ENCODE measurements at regions not wholly inside any gene's neighbourhood (a gene's known extent, or its start where the extent isn't known, plus 50 kb on each side); places are given as distances from the start of the nearest gene placed in this dataset.

DNA sequence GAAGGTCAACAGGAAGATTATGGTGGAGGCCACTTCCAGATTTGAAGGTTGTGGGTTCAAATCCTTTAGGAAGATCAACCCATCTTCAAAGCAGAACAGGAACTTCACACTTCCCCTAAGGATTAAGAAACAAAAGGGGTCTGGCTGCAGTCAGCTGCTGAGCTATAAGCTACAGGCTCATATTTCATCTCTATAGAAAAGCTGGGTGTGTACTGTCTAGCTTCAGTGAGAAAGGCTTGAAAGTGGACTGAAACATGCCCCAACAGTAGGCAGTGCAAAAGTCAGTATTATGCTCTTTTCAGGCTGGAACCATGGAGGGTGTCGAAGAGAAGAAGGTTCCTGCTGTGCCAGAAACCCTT lies 60.1 kb upstream of the SPDEF start:
- no peak overlapping the region for H4K91ac ChIP-seq (ENCODE audit: low read depth, low read length)
- H3K4me1 ChIP-seq (ENCODE audit: control insufficient read depth in 1 of 2, insufficient read depth in 2 of 2, low read length in 2 of 2): peaks cover 0 to 5% of the 10 kb centered on the region in 2 experiments
- H4K8ac ChIP-seq (ENCODE audit: low read depth, low read length): no peak overlapping the region
- H3K23ac ChIP-seq (ENCODE audit: low read length): no peak overlapping the region
- no peak overlapping the region for H3K4me2 ChIP-seq (ENCODE audit: low read length)
- no peaks in the 10 kb centered on the region for H3K36me3 ChIP-seq (ENCODE audit: control insufficient read depth in 1 of 2, insufficient read depth in 2 of 2, low read length in 2 of 2)
- H3K4ac ChIP-seq (ENCODE audit: low read depth, low read length): no peak overlapping the region
- H3K4me3 ChIP-seq (ENCODE audit: low read depth, low read length): no peak overlapping the region
- H3K9me3 ChIP-seq (ENCODE audit: insufficient read depth, low read depth, low read length): no peaks in the 10 kb centered on the region
- H2BK5ac ChIP-seq (ENCODE audit: low read depth, low read length, poor library complexity): no peak overlapping the region
- WGBS (ENCODE audit: extremely low coverage, insufficient coverage, insufficient read length): no CpG with 5 or more reads among the region's 1 CpG
- H2BK120ac ChIP-seq (ENCODE audit: insufficient read depth, low read length, poor library complexity): no peak overlapping the region
- H3K9ac ChIP-seq (ENCODE audit: low read length): no peak overlapping the region
- H2AFZ ChIP-seq (ENCODE audit: insufficient read depth, low read length, poor library complexity): no peak overlapping the region
- no peak overlapping the region for H4K12ac ChIP-seq (ENCODE audit: low read depth, low read length)
- H3K14ac ChIP-seq (ENCODE audit: low read length): no peak overlapping the region
- no peak overlapping the region for H2AK5ac ChIP-seq (ENCODE audit: low read length)
- H3K18ac ChIP-seq (ENCODE audit: low read length): no peak overlapping the region
- no peak for DNase-seq
- no peak overlapping the region for H3K27ac ChIP-seq (ENCODE audit: low read depth, low read length)
- H3K27me3 ChIP-seq (ENCODE audit: insufficient read depth, low read length): no peaks in the 10 kb centered on the region
- H3K79me2 ChIP-seq (ENCODE audit: control insufficient read depth, insufficient read depth, low read length, poor library complexity): no peaks in the 10 kb centered on the region
- no peaks in the 10 kb centered on the region for H3K79me1 ChIP-seq (ENCODE audit: low read length)
- H2BK12ac ChIP-seq (ENCODE audit: low read length): no peak overlapping the region

DNA sequence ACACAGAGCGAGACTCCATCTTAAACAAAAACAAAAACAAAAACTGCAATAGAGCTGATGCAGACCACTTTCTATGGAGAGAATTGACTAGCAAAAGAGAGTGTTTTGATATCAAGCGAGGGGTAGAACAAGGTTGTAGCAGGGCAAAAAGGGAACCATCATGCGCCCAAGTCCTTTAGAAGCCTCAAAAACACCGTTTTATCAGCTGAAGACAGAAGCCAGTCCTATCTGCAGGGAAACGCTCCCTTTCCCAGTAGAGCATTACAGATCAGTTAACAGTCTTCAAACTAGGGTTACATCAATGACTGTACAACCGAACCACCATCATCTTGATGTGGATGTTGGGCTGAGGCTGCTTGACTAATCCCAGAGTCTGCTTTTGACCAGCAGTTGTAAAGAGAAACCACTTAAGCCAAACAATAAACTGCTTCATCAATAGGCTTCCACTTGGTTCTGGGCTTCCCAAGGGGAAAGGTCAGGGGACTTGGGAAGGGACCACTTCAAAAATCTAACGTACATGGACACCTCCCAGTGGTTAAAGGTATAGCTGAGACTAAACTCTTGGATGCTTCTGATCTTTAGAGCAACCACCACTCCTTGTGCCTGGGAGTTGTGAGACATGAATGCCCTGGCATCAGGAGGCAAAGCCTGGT lies 59.6 kb upstream of the SPDEF start:
- Histone ChIP-seq H3K36me3 (ENCODE audit: control insufficient read depth in 1 of 2, insufficient read depth in 2 of 2, low read length in 2 of 2) (no peaks in the 10 kb centered on the region), H2AK5ac (ENCODE audit: low read length) (no peak overlapping the region), H3K9ac (ENCODE audit: low read length) (no peak overlapping the region), H4K12ac (ENCODE audit: low read depth, low read length) (no peak overlapping the region), H2AFZ (ENCODE audit: insufficient read depth, low read length, poor library complexity) (no peak overlapping the region), H3K4me1 (ENCODE audit: control insufficient read depth in 1 of 2, insufficient read depth in 2 of 2, low read length in 2 of 2) (peaks cover 0 to 5% of the 10 kb centered on the region in 2 experiments), H4K91ac (ENCODE audit: low read depth, low read length) (no peak overlapping the region), H3K9me3 (ENCODE audit: insufficient read depth, low read depth, low read length) (no peaks in the 10 kb centered on the region), H3K79me2 (ENCODE audit: control insufficient read depth, insufficient read depth, low read length, poor library complexity) (no peaks in the 10 kb centered on the region), H4K8ac (ENCODE audit: low read depth, low read length) (no peak overlapping the region), H3K27ac (ENCODE audit: low read depth, low read length) (no peak overlapping the region), H3K27me3 (ENCODE audit: insufficient read depth, low read length) (no peaks in the 10 kb centered on the region), H3K4ac (ENCODE audit: low read depth, low read length) (no peak overlapping the region), H3K79me1 (ENCODE audit: low read length) (no peaks in the 10 kb centered on the region), H3K4me3 (ENCODE audit: low read depth, low read length) (no peak overlapping the region), H3K23ac (ENCODE audit: low read length) (no peak overlapping the region), H2BK5ac (ENCODE audit: low read depth, low read length, poor library complexity) (no peak overlapping the region), H3K4me2 (ENCODE audit: low read length) (no peak overlapping the region), H2BK120ac (ENCODE audit: insufficient read depth, low read length, poor library complexity) (no peak overlapping the region), H2BK12ac (ENCODE audit: low read length) (no peak overlapping the region), H3K18ac (ENCODE audit: low read length) (no peak overlapping the region), H3K14ac (ENCODE audit: low read length) (no peak overlapping the region)
- no CpG with 5 or more reads among the region's 7 CpGs for WGBS (ENCODE audit: extremely low coverage, insufficient coverage, insufficient read length)
- DNase-seq: no peak

DNA sequence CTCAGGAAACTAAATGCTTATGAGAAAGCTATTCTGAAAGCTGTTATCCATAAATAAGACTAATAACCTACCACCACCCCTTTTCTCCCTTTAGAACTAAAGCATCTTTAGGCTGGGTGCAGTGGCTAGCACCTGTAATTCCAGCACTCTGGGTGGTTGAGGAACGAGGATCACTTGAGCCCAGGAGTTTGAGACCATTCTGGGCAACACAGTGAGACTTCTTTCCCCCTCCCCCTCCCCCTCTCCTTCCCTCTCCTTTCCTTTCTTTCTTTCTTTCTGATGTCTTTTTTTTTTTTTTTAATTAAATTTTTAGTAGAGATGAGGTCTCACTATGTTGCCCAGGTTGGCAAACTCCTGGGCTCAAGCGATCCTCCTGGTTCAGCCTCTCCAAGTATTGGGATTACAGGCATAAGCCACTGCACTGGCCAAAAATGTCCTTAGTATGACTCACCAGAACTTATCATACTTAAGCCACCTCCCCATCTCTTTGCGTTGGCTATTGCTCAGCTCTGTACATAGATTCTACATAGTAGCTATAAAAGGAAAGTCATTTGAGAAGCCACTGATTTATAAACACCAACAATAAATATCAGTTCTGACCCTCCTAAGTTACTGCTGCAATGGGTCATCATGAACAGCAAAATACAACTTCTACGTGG lies 54.8 kb upstream of the SPDEF start:
- no peaks in the 10 kb centered on the region for H3K27me3 ChIP-seq (ENCODE audit: insufficient read depth, low read length)
- no peak overlapping the region for H2AFZ ChIP-seq (ENCODE audit: insufficient read depth, low read length, poor library complexity)
- H4K91ac ChIP-seq (ENCODE audit: low read depth, low read length): no peak overlapping the region
- H3K9ac ChIP-seq (ENCODE audit: low read length): no peak overlapping the region
- WGBS (ENCODE audit: extremely low coverage, insufficient coverage, insufficient read length): no CpG with 5 or more reads among the region's 4 CpGs
- H4K12ac ChIP-seq (ENCODE audit: low read depth, low read length): no peak overlapping the region
- no peaks in the 10 kb centered on the region for H3K4me1 ChIP-seq (ENCODE audit: control insufficient read depth in 1 of 2, insufficient read depth in 2 of 2, low read length in 2 of 2)
- H2BK5ac ChIP-seq (ENCODE audit: low read depth, low read length, poor library complexity): no peak overlapping the region
- H2BK12ac ChIP-seq (ENCODE audit: low read length): no peak overlapping the region
- H3K79me1 ChIP-seq (ENCODE audit: low read length): no peaks in the 10 kb centered on the region
- H3K27ac ChIP-seq (ENCODE audit: low read depth, low read length): no peak overlapping the region
- H3K14ac ChIP-seq (ENCODE audit: low read length): no peak overlapping the region
- no peak overlapping the region for H4K8ac ChIP-seq (ENCODE audit: low read depth, low read length)
- H3K79me2 ChIP-seq (ENCODE audit: control insufficient read depth, insufficient read depth, low read length, poor library complexity): no peaks in the 10 kb centered on the region
- H3K4me3 ChIP-seq (ENCODE audit: low read depth, low read length): no peak overlapping the region
- H3K36me3 ChIP-seq (ENCODE audit: control insufficient read depth in 1 of 2, insufficient read depth in 2 of 2, low read length in 2 of 2): peaks cover 6 to 7% of the 10 kb centered on the region in 2 experiments
- H3K18ac ChIP-seq (ENCODE audit: low read length): no peak overlapping the region
- DNase-seq: peak; percentile 67 to 70
- H2AK5ac ChIP-seq (ENCODE audit: low read length): no peak overlapping the region
- H2BK120ac ChIP-seq (ENCODE audit: insufficient read depth, low read length, poor library complexity): no peak overlapping the region
- H3K23ac ChIP-seq (ENCODE audit: low read length): no peak overlapping the region
- H3K4ac ChIP-seq (ENCODE audit: low read depth, low read length): no peak overlapping the region
- H3K9me3 ChIP-seq (ENCODE audit: insufficient read depth, low read depth, low read length): no peaks in the 10 kb centered on the region
- no peak overlapping the region for H3K4me2 ChIP-seq (ENCODE audit: low read length)

DNA sequence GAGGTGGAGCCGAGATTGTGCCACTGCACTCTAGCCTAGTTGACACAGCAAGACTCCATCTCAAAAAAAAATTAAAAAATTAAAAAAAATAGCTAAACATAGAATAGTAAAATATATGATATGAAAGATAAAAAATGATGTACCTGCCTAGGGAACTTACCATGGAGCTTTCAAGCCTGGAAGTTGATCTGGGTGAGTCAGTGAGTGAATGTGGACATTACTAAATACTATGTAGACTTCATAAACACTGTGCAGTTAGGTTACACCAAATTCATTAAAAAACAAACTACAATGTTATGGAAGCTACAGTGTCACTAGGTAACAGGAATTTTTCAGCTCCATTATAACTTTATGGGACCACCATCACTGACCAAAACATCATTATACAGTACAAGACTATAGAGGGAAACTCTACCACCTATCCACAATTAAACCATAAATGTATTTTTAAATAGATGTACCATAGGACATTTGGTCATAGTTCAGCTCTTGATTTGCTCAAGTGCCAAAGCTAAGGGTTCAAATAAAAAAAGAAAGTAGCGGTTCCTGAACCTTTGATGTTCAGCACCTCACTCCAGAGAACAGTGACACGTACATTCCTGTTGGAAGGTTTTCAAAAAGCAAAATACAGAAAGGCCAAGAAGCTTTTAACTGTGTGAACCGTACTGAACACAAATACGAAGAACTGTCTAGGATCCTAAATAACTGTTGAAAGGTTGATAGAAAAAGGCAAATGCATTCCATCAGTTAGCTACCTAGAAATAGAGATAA lies 52.4 kb upstream of the SPDEF start:
- WGBS (ENCODE audit: extremely low coverage, insufficient coverage, insufficient read length): no CpG with 5 or more reads among the region's 5 CpGs
- DNase-seq: no peak
- H2AFZ ChIP-seq (ENCODE audit: insufficient read depth, low read length, poor library complexity): no peak overlapping the region

More for the DNA sequence above, 52.4 kb upstream of the SPDEF start:
- H3K18ac ChIP-seq (ENCODE audit: low read length): no peak overlapping the region
- no peaks in the 10 kb centered on the region for H3K79me1 ChIP-seq (ENCODE audit: low read length)
- no peak overlapping the region for H3K27ac ChIP-seq (ENCODE audit: low read depth, low read length)
- no peak overlapping the region for H4K12ac ChIP-seq (ENCODE audit: low read depth, low read length)
- H3K79me2 ChIP-seq (ENCODE audit: control insufficient read depth, insufficient read depth, low read length, poor library complexity): no peaks in the 10 kb centered on the region
- no peak overlapping the region for H2BK120ac ChIP-seq (ENCODE audit: insufficient read depth, low read length, poor library complexity)
- H4K91ac ChIP-seq (ENCODE audit: low read depth, low read length): no peak overlapping the region
- no peaks in the 10 kb centered on the region for H3K27me3 ChIP-seq (ENCODE audit: insufficient read depth, low read length)
- no peak overlapping the region for H2AK5ac ChIP-seq (ENCODE audit: low read length)
- H3K23ac ChIP-seq (ENCODE audit: low read length): no peak overlapping the region
- H3K9ac ChIP-seq (ENCODE audit: low read length): no peak overlapping the region
- H3K4me2 ChIP-seq (ENCODE audit: low read length): no peak overlapping the region
- H3K9me3 ChIP-seq (ENCODE audit: insufficient read depth, low read depth, low read length): no peaks in the 10 kb centered on the region
- no peak overlapping the region for H3K4me3 ChIP-seq (ENCODE audit: low read depth, low read length)
- no peaks in the 10 kb centered on the region for H3K4me1 ChIP-seq (ENCODE audit: control insufficient read depth in 1 of 2, insufficient read depth in 2 of 2, low read length in 2 of 2)
- peaks cover 7 to 8% of the 10 kb centered on the region in 2 experiments for H3K36me3 ChIP-seq (ENCODE audit: control insufficient read depth in 1 of 2, insufficient read depth in 2 of 2, low read length in 2 of 2)
- no peak overlapping the region for H3K14ac ChIP-seq (ENCODE audit: low read length)
- H4K8ac ChIP-seq (ENCODE audit: low read depth, low read length): no peak overlapping the region
- H2BK5ac ChIP-seq (ENCODE audit: low read depth, low read length, poor library complexity): no peak overlapping the region
- no peak overlapping the region for H2BK12ac ChIP-seq (ENCODE audit: low read length)
- H3K4ac ChIP-seq (ENCODE audit: low read depth, low read length): no peak overlapping the region
